Right kidney (tissue), 1 donor: ENCODE measurements at regions not wholly inside any gene's neighbourhood (a gene's known extent, or its start where the extent isn't known, plus 50 kb on each side); places are given as distances from the start of the nearest gene placed in this dataset.

Experiments used
- DNase-seq: peaks from one replicate; pipeline ENCODE4 v3.0.0-alpha.2; 2016

DNA sequence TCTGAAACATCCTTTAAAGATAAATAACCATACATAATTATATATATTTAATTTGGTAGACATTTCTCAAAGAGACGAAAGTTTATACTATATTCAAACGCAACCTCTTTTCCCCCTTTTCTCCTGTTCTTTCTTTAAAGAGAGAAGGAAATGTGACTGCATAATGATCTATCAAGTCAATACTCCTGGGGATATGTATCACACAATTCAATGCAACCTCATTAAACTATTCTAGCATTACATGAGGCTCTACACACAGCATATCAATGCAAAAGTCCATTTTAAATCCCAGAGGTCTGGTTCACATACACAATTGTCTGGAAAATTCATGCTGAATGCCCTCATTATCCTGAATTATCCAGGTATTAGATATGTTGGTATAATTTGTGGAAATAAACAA is 330.7 kb downstream of the LMX1A start:
- DNase-seq: no peak

GRCh38 chr1:165014753-165015152 is 341.8 kb downstream of the LMX1A start:
- no peak for DNase-seq

DNA sequence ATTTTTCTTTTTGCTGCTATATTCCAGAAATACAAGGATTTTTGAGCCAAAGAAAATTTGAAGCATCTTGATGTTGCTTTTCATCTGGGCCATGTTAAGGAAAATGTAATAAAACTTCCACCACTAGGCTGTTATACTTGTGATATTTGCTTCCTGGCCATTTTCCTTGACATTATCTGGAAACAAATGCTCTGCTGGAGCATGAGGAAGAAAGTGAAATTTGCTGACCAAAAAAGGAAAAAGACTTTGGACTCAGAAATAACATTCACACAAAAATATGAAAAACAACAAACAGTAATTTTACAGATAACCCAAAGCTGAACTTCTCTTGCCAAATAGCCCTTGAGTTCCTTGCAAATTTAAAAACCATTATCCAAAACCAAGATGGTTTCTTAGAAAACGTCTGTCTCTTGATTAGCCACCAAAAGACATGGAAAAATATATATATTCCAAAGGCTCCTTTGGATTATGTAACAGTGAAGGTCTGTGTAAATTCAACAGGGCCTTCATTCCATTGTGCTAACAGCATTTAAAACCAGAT is 344.5 kb downstream of the LMX1A start:
- DNase-seq: no peak

GRCh38 chr1:165011186-165011585 is 345.3 kb downstream of the LMX1A start:
- DNase-seq: no peak

- no peak for DNase-seq
Measured at GRCh38 chr1:165010418-165011070, 346.0 kb downstream of the LMX1A start.

GRCh38 chr1:165006831-165007230 is 349.7 kb downstream of the LMX1A start:
- DNase-seq: no peak

DNA sequence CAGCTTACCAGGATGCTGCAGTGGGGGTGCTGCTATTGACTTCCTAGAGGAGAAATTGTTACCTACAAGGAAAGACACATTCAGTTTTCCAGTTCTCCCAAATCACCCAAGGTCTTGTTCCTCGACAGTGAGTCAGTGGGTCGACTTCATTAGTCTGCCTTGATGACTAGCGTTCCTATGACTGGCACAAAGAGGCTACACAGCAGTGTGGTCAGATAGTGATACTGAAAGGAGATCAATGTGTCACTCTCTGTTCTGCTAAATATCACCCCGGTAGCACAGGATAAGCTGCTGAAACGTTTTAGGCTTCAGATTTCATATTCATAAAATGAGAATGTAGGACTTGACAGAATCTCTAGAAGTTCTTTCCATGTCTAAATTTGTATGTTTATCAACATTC is 357.4 kb downstream of the LMX1A start:
- DNase-seq: no peak

DNA sequence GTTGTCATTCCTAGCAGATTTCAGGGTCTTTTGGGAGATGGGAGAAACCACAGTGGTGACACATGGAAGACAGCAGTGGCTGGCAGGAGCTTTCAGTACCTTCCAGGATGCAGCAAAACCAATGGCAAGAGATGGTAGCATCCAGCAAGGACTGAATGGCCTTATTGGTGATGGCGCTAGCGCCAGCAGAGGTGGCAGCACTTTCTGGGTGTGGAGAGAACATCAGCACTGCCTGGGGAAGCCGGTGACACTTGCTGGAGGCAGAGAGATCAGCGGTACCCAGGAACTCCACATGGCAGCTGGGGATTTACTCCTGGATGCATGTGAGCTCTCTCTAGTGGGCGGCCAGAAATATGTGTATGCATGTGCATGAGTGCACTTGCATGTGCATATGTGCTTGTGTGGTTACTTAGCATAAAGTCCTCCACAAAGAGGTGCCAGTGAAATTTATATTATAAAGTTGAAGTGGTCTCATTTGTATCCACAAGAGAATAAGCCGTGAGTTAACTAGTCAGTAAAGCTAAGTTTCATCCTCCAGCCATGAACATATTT is 364.7 kb downstream of the LMX1A start:
- DNase-seq: no peak

DNA sequence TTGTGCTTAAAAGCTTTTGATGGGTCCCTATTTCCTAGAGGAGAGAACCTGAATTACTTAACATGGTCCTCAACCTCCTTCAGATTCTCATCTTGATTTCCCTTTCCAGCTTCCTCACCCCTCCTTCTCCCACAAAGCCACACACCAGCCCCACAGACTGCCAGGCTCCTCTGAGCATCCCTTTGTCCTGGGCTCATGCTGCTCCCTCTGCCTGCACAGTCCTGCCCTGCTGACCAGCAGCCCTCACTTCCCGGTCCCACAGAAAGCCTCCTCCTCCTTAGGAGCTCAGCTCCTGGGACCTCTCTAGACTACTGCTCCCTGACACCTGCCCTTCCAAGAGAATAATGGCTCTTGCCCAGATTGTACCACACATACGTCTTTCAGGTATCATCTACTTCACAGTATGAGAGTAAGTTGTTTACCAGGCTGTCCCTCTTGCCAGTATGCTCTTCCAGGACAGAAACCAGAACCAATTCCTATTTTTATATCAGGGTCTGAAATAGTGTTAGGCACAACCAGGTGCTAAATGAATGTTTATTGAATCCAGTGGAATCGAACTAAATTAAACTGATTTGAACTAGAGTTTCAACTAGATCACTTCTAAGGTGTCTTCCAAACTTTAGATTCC is 373.4 kb downstream of the LMX1A start:
- no peak for DNase-seq

- no peak for DNase-seq
Measured at GRCh38 chr1:164982545-164982944, 374.0 kb downstream of the LMX1A start.

- no peak for DNase-seq
Measured at GRCh38 chr1:164977561-164977960, 379.0 kb downstream of the LMX1A start.

DNA sequence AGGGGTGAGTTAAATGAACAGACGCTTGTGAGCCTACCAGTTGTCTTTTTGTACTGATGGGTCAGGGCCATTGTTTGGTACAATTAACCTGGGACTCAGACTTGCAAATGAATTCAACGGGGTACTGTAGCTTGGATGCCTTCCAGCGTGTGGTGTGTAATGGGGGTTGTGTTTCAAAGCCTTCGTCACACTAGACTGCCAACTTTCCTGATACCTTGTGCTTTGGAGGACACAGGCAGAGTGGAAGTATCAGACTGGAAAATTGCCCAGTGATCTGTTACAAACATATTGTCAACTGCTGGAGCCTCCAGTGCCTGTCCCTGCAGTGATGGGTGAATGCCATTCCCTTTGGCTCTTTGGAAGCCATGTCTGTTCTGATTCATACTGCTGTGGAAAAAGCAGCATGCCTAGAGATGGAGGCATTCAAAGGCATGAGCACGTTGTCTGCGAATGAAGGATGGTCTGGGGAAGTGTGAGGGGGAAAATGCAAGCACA is 384.5 kb downstream of the LMX1A start:
- no peak for DNase-seq

DNA sequence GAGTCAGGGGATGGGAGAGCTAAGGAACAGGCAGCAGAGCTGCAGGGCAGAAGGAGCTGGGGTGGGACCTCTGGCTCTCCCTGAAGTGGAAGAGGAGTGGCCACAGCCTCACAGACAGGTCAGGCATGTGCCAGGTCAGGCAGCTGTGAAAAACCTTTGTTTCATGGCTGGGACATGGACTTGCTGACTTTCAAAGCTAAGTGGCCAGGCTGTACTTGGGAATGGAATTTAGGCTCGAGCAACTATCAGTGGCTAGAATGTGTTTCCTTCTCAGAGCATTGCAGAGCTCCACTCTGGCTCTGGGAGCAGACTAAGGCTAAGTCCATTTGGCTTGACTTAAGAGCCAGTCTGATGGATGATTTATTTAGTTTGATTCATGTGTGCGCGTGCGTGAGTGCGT is 385.1 kb downstream of the LMX1A start:
- DNase-seq: no peak

DNA sequence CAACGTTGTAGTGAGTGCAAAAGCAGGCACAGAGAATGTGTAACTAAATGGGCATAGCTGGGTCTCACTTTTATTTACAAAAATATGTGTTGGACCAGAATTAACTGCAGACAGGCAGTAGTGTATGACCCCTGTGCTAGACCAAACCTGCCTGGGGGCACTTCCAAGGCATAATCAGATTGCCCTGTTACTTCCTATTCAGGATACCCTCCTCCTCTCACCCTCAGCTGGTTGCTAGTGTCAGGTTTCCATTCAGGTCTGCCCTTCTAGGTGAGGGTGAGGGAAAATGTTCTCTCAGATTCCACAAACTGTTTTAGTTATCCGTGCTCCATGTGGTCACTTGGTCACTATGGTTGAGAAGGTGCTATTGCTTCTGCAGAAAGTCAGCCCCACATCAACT is 387.3 kb downstream of the LMX1A start:
- DNase-seq: no peak

DNA sequence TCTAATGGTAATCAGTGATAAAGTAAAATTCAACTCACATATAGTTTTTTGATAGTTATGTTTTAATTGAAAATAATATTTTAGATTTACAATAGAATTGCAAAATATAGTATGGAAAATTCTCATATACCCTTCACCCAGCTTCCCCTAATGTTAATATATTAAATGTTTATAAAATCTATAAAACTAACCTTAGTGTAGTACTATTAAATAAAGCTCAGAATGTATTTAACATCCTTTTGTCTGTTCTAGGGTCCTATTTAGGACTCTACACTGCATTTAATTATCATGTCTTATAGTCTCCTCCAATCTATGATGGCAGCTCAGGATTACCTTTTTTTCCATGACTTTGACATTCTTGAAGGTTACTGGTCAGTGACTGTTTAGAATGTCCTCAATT is 389.2 kb downstream of the LMX1A start:
- DNase-seq: no peak

DNA sequence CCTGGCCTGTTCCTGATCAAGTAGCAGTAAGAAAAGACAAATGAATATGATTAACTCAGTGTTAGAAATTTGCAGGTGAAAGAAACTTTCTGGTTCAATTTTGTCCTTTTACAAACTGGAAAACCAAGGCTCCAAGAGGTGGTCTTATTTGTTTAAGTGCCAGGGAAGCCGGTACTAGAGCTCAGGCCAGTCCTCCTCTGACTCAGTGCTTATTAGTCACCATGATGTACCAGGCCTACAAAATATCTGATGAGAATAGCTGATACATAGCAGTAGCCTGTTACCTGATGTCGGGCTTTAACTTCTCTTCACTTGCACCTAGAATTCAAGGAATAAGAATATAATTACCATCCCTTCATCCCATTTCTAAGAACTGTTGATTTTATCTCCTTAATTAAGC is 394.8 kb downstream of the LMX1A start:
- DNase-seq: no peak

GRCh38 chr1:164958982-164959768 is 397.3 kb downstream of the LMX1A start:
- no peak for DNase-seq

DNA sequence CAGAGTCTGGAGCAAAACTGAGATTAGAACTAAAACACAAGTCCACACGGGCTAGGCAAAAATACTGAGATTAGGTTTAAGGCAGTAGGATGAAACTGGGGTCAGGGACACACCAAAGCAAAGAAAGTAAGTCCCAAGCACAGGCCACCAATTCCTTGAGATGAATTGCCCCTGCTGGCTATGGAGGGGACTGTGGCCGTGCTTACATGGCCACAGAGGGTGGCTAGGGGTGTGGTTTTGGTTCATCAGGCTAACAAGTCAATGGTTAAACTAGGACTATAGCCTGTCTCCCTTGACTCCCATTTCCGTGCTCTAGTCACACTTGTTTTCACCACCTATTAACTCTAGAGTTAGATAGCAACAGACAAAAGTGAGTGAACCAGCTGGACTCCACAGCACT is 394.8 kb downstream of the PBX1 start:
- DNase-seq: no peak

DNA sequence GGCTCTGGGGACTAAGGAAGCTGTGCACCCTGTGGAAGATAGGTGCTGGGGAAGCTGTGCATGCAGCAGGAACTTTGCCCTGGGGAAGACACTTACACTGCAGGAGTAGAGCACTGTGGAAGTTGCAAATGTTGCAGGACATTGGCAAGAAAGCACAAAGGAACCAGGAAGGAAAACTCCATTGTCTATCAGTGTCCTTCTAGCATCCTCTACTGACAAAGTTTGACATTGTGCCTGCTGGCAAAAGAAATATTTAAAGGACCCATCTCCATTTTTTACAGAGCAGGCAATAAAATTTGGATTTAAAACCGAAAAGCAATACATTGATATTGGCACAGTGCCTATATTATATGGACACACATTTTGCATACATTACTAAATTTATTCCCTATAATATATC is 394.1 kb downstream of the PBX1 start:
- no peak for DNase-seq

DNA sequence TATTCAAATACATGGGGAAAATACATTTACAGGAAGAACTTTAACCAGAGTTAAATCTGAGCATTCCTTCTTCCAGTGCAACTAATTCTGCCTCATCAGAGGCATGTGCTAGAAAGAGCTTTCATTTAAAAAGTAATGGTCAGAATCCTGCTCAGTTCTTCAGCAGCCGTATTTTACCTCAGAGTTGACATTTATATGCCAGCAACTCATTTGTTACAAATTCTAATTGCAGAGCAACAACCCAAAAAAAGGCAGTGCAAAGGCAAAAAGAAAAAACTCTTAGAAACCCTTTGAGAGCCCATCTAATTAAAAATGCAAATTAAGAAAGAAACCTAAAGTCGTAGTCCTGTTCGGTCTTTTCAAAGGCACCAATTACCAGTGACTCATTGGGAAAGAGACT is 392.5 kb downstream of the PBX1 start:
- no peak for DNase-seq

GRCh38 chr1:164950541-164950986 is 391.6 kb downstream of the PBX1 start:
- no peak for DNase-seq

DNA sequence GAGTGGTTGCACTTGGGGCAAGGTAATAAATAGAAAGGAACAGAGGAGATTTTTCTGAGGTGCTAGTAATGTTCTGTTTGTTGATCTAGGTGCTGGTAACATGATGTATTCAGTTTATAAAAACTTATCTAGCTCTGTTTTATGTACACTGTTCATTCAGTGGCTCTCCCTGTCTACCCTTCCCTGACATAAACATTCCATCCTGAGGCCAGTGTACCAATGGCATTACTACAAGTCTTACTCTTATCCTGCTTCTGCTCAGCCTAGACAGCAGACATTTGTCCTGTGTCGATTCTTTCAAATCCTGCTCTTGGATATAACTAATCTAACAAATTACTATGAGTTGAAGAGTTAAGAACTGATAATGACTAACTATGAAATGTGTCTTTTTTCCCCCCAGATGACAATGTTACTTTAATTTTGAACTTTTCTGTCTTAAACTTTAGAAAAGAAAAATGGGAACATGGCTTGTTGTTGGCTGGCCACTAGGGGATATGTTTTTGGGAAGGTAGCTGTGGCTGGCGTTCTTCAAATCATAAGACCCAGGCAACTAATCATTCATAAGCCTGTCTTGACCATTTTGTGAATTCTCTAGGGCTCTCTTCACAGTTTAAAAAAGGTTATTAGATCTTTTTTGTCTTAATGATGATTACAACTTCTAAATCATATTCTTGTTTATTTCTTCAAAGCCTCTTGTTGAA is 390.9 kb downstream of the PBX1 start:
- DNase-seq: no peak
